ENCODE measurements at regions not wholly inside any gene's neighbourhood (a gene's known extent, or its start where the extent isn't known, plus 50 kb on each side); places are given as distances from the start of the nearest gene placed in this dataset.

GRCh38 chr10:28120795-28121194 is 121.9 kb upstream of the ODAD2 start:
- TF ChIP-seq, protein P1, sequence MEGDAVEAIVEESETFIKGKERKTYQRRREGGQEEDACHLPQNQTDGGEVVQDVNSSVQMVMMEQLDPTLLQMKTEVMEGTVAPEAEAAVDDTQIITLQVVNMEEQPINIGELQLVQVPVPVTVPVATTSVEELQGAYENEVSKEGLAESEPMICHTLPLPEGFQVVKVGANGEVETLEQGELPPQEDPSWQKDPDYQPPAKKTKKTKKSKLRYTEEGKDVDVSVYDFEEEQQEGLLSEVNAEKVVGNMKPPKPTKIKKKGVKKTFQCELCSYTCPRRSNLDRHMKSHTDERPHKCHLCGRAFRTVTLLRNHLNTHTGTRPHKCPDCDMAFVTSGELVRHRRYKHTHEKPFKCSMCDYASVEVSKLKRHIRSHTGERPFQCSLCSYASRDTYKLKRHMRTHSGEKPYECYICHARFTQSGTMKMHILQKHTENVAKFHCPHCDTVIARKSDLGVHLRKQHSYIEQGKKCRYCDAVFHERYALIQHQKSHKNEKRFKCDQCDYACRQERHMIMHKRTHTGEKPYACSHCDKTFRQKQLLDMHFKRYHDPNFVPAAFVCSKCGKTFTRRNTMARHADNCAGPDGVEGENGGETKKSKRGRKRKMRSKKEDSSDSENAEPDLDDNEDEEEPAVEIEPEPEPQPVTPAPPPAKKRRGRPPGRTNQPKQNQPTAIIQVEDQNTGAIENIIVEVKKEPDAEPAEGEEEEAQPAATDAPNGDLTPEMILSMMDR (IDR thresholded peaks at IDR 0.05; ENCODE audit: low read depth, low read length, poor library complexity, severe bottlenecking) = no peak
- TF ChIP-seq EZH2phosphoT487 (IDR thresholded peaks at IDR 0.05; ENCODE audit: borderline replicate concordance, low read length) = no peak
